Transverse colon (tissue), 4 donors: ENCODE measurements at regions not wholly inside any gene's neighbourhood (a gene's known extent, or its start where the extent isn't known, plus 50 kb on each side); places are given as distances from the start of the nearest gene placed in this dataset.

Experiments
- CTCF ChIP-seq, 5 experiments: fragments of 200-600 bp in 3 of 5; fragments of 450-650 bp in 2 of 5; sonication (generic) in 3 of 5; IDR thresholded peaks; 1 replicate in 2 of 5; 2 replicates in 3 of 5; pipeline ENCODE4 v1.5.1; 2016 to 2017; ENCODE audit warnings: antibody characterized with exemption in 5 of 5, inconsistent platforms in 3 of 5, mild to moderate bottlenecking in 2 of 5, moderate library complexity in 1 of 5
- EP300 ChIP-seq: sonication (generic); formaldehyde crosslinking; IDR thresholded peaks from one replicate; pipeline ENCODE4 v1.6.1; 2017; ENCODE audit warnings: antibody characterized with exemption, low read depth
- POLR2A ChIP-seq: fragments of 450-650 bp; IDR thresholded peaks from one replicate; pipeline ENCODE4 v1.6.1; 2016; ENCODE audit warnings: antibody characterized with exemption, mild to moderate bottlenecking, moderate library complexity
- POLR2AphosphoS5 ChIP-seq, 3 donors: sonication (generic); formaldehyde crosslinking; IDR thresholded peaks; one replicate each; pipeline ENCODE4 v1.6.1; 2016; ENCODE audit warnings: antibody characterized with exemption in 3 of 3

- TF ChIP-seq CTCF (IDR thresholded peaks at IDR 0.05) (no peak), POLR2A (no peak), EP300 (no peak), POLR2AphosphoS5 (IDR thresholded peaks at IDR 0.05) (no peak)
Measured at GRCh38 chr13:106121173-106121754, 414.2 kb downstream of the EFNB2 start.
